HEK293 (cell line): ENCODE measurements at regions not wholly inside any gene's neighbourhood (a gene's known extent, or its start where the extent isn't known, plus 50 kb on each side); places are given as distances from the start of the nearest gene placed in this dataset.

Source experiments
- CTCF ChIA-PET: fragments of 350-600 bp; formaldehyde crosslinking; extraction: SDS; loops from one replicate; lab custom pipeline; 2021; ENCODE audit warnings: antibody characterized with exemption; lab: Yijun Ruan, JAX
- POLR2A ChIA-PET: fragments of 300-600 bp; formaldehyde crosslinking; extraction: SDS; loops from one replicate; lab custom pipeline; 2020; ENCODE audit warnings: antibody characterized with exemption, inconsistent platforms; lab: Yijun Ruan, JAX
- H3K27ac ChIP-seq: fragments of 200-500 bp; sonication (Bioruptor generic); 2 replicates; pipeline ENCODE4 v1.5.1; 2014; ENCODE audit warnings: low read depth, low read length, control low read depth, inconsistent platforms; ENCODE audit errors: extremely low read depth
- H3K36me3 ChIP-seq, 2 experiments: fragments of 200-500 bp in 1 of 2; sonication (Bioruptor generic) in 1 of 2; 1 replicate in 1 of 2; 2 replicates in 1 of 2; pipeline ENCODE4 v1.5.1; 2014 to 2017; ENCODE audit warnings: inconsistent platforms in 2 of 2, low read length in 2 of 2; ENCODE audit not compliant: control insufficient read depth in 2 of 2, insufficient read depth in 1 of 2
- H3K4me1 ChIP-seq: fragments of 200-500 bp; sonication (Bioruptor generic); 2 replicates; pipeline ENCODE4 v1.5.1; 2014; ENCODE audit warnings: mild to moderate bottlenecking, low read length, inconsistent platforms; ENCODE audit not compliant: control insufficient read depth, insufficient read depth
- H3K4me3 ChIP-seq: 2 replicates; pipeline ENCODE4 v1.5.1; 2011; ENCODE audit warnings: low read depth, mild to moderate bottlenecking, control low read depth, low read length, moderate library complexity
- H3K9me3 ChIP-seq: fragments of 200-500 bp; sonication (Bioruptor generic); 2 replicates; pipeline ENCODE4 v1.5.1; 2014; ENCODE audit warnings: low read depth, low read length, inconsistent platforms; ENCODE audit not compliant: control insufficient read depth, insufficient read depth
- ATF2 ChIP-seq: fragments of 450-650 bp; formaldehyde crosslinking; IDR thresholded peaks from 2 replicates; pipeline ENCODE4 v1.5.1; 2016; ENCODE audit warnings: missing biosample characterization, missing genetic modification characterization, low read depth
- HOXD13 ChIP-seq: sonication (generic); formaldehyde crosslinking; IDR thresholded peaks from 2 replicates; pipeline ENCODE4 v1.8.0; 2022; ENCODE audit warnings: missing genetic modification reagents, borderline replicate concordance
- KLF1 ChIP-seq: fragments of 450-650 bp; formaldehyde crosslinking; IDR thresholded peaks from 2 replicates; pipeline ENCODE4 v1.5.1; 2016; ENCODE audit warnings: missing biosample characterization, missing genetic modification characterization
- ZBTB10 ChIP-seq: fragments of 450-650 bp; formaldehyde crosslinking; IDR thresholded peaks from 2 replicates; pipeline ENCODE4 v1.5.1; 2016; ENCODE audit warnings: missing biosample characterization, missing genetic modification characterization
- ZBTB11 ChIP-seq: fragments of 450-650 bp; formaldehyde crosslinking; conservative IDR thresholded peaks from 2 replicates; pipeline ENCODE4 v1.5.1; 2016; ENCODE audit warnings: low read depth, missing biosample characterization, missing genetic modification characterization
- ZBTB44 ChIP-seq: fragments of 450-650 bp; IDR thresholded peaks from 2 replicates; pipeline ENCODE4 v1.5.1; 2018; ENCODE audit warnings: missing biosample characterization, mild to moderate bottlenecking, missing genetic modification characterization
- ZFP3 ChIP-seq: fragments of 450-650 bp; formaldehyde crosslinking; IDR thresholded peaks from 2 replicates; pipeline ENCODE4 v1.5.1; 2016; ENCODE audit warnings: low read depth, missing biosample characterization, missing genetic modification characterization
- ZNF114 ChIP-seq: fragments of 450-650 bp; formaldehyde crosslinking; IDR thresholded peaks from 2 replicates; pipeline ENCODE4 v1.5.0; 2017; ENCODE audit warnings: missing biosample characterization, missing genetic modification characterization
- ZNF132 ChIP-seq: fragments of 450-650 bp; formaldehyde crosslinking; IDR thresholded peaks from 2 replicates; pipeline ENCODE4 v1.5.1; 2017; ENCODE audit warnings: missing biosample characterization, missing genetic modification characterization, borderline replicate concordance
- ZNF335 ChIP-seq: fragments of 450-650 bp; formaldehyde crosslinking; conservative IDR thresholded peaks from 2 replicates; pipeline ENCODE4 v1.5.1; 2016; ENCODE audit warnings: missing biosample characterization, missing genetic modification characterization
- ZNF37A ChIP-seq: fragments of 450-650 bp; IDR thresholded peaks from 2 replicates; pipeline ENCODE4 v1.5.1; 2018; ENCODE audit warnings: missing biosample characterization, missing genetic modification characterization
- ZNF473 ChIP-seq: fragments of 450-650 bp; formaldehyde crosslinking; IDR thresholded peaks from 2 replicates; pipeline ENCODE4 v1.5.1; 2017; ENCODE audit warnings: missing biosample characterization, missing genetic modification characterization
- ZNF558 ChIP-seq: fragments of 450-650 bp; formaldehyde crosslinking; IDR thresholded peaks from 2 replicates; pipeline ENCODE4 v1.5.1; 2016; ENCODE audit warnings: missing biosample characterization, missing genetic modification characterization
- ZNF585B ChIP-seq: fragments of 450-650 bp; formaldehyde crosslinking; IDR thresholded peaks from 2 replicates; pipeline ENCODE4 v1.5.1; 2016; ENCODE audit warnings: missing biosample characterization, missing genetic modification characterization
- ZNF670 ChIP-seq: fragments of 450-650 bp; formaldehyde crosslinking; IDR thresholded peaks from 2 replicates; pipeline ENCODE4 v1.5.1; 2016; ENCODE audit warnings: missing biosample characterization, missing genetic modification characterization, low read depth
- ZNF776 ChIP-seq: fragments of 450-650 bp; formaldehyde crosslinking; IDR thresholded peaks from 2 replicates; pipeline ENCODE4 v1.5.0; 2017; ENCODE audit warnings: missing biosample characterization, missing genetic modification characterization, borderline replicate concordance
- TF ChIP-seq, protein P1 (sequence below): fragments of 450-650 bp; formaldehyde crosslinking; IDR thresholded peaks from 2 replicates; pipeline ENCODE4 v1.5.1; 2016; ENCODE audit warnings: missing biosample characterization, missing genetic modification characterization, borderline replicate concordance
- TF ChIP-seq, protein P2 (sequence below): fragments of 450-650 bp; formaldehyde crosslinking; IDR thresholded peaks from 2 replicates; pipeline ENCODE4 v1.5.1; 2016; ENCODE audit warnings: missing biosample characterization, missing genetic modification characterization, borderline replicate concordance

DNA sequence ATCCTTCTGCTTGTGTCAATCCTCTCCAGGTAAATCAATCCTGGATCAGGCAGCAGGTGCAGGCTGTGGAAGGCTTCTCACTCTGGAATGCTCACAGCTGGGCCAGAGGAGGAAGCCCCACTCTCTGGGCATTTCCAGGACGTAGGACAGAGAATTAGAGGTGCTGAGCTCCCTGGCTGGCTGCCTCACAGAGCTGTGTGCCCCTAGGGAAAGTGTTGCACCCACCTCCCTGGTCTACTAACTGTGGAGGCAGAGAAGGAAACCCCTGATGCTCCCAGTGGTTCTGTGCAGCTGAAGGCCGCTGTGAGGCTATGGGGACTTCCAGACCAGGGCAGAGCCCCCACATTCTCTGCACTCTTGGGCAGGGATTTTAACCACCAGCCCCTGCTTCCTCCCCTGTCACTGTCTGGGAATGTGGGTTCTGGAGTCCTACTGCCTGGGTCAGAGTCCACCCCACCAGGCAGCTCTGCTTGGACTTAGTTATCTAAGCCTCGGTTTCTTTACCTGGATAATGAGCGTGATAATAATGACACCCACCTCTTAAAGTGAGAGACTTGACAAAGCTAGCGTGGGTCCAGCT is 73.5 kb upstream of the EEPD1 start (continued):
- TF ChIP-seq ZNF114: no peak
- no peak for TF ChIP-seq ZNF585B (tag by site-specific recombination)
- TF ChIP-seq ZNF132: no peak
- TF ChIP-seq ATF2: no peak
- TF ChIP-seq KLF1: no peak
- TF ChIP-seq, all 188 proteins: peak for 0

DNA sequence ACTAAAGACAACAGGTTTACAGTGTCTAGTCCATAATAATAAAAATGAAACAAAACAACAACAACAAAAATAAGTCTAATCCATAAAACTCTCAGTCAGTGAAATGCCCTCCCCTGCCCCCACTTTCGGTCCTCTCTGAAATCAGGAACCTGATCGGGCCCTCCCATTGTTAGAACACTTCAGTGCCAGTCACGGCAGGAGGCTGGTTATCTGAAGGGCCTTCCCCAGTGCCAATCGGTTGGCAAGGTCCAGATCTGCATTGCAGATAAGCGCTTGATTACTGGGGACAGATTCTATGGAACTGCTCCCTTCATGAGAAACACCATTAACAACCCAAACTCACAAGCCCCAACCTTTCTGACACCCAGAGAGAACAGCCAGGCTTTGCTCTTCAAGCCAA is 72.2 kb upstream of the EEPD1 start:
- POLR2A ChIA-PET: no interaction called here
- Histone ChIP-seq H3K36me3 (no peaks in the 10 kb centered on the region), H3K4me3 (no peak overlapping the region), H3K9me3 (no peaks in the 10 kb centered on the region), H3K27ac (no peak overlapping the region), H3K4me1 (no peaks in the 10 kb centered on the region)
- CTCF ChIA-PET: no interaction called here
- no peak for TF ChIP-seq ZFP3
- TF ChIP-seq, protein P1, sequence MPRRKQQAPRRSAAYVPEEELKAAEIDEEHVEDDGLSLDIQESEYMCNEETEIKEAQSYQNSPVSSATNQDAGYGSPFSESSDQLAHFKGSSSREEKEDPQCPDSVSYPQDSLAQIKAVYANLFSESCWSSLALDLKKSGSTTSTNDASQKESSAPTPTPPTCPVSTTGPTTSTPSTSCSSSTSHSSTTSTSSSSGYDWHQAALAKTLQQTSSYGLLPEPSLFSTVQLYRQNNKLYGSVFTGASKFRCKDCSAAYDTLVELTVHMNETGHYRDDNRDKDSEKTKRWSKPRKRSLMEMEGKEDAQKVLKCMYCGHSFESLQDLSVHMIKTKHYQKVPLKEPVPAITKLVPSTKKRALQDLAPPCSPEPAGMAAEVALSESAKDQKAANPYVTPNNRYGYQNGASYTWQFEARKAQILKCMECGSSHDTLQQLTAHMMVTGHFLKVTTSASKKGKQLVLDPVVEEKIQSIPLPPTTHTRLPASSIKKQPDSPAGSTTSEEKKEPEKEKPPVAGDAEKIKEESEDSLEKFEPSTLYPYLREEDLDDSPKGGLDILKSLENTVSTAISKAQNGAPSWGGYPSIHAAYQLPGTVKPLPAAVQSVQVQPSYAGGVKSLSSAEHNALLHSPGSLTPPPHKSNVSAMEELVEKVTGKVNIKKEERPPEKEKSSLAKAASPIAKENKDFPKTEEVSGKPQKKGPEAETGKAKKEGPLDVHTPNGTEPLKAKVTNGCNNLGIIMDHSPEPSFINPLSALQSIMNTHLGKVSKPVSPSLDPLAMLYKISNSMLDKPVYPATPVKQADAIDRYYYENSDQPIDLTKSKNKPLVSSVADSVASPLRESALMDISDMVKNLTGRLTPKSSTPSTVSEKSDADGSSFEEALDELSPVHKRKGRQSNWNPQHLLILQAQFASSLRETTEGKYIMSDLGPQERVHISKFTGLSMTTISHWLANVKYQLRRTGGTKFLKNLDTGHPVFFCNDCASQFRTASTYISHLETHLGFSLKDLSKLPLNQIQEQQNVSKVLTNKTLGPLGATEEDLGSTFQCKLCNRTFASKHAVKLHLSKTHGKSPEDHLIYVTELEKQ (tag by site-specific recombination): no peak
- TF ChIP-seq ZNF776 (tag by site-specific recombination): no peak
- TF ChIP-seq ZNF473: no peak
- no peak for TF ChIP-seq ZNF37A (tag by site-specific recombination)
- no peak for TF ChIP-seq HOXD13 (CRISPR knock-in tag)
- no peak for TF ChIP-seq ZBTB44 (tag by site-specific recombination)
- TF ChIP-seq ZNF558 (tag by site-specific recombination): no peak
- no peak for TF ChIP-seq ZNF335 (tag by site-specific recombination)
- TF ChIP-seq, protein P2, sequence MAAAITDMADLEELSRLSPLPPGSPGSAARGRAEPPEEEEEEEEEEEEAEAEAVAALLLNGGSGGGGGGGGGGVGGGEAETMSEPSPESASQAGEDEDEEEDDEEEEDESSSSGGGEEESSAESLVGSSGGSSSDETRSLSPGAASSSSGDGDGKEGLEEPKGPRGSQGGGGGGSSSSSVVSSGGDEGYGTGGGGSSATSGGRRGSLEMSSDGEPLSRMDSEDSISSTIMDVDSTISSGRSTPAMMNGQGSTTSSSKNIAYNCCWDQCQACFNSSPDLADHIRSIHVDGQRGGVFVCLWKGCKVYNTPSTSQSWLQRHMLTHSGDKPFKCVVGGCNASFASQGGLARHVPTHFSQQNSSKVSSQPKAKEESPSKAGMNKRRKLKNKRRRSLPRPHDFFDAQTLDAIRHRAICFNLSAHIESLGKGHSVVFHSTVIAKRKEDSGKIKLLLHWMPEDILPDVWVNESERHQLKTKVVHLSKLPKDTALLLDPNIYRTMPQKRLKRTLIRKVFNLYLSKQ (tag by site-specific recombination): no peak
- no peak for TF ChIP-seq ZNF670
- no peak for TF ChIP-seq ZBTB11 (tag by site-specific recombination)
- no peak for TF ChIP-seq ZBTB10 (tag by site-specific recombination)
